NCI-H1436 (cell line): ENCODE measurements at regions not wholly inside any gene's neighbourhood (a gene's known extent, or its start where the extent isn't known, plus 50 kb on each side); places are given as distances from the start of the nearest gene placed in this dataset.

Source experiments
- DNase-seq: peaks from one replicate; lab custom pipeline; 2025; lab: John Stamatoyannopoulos, UW

GRCh38 chr7:155868955-155869783, 56.9 kb upstream of the SHH start:
- DNase-seq = no peak

- no peak for DNase-seq
These were observed 55.6 kb upstream of the SHH start for GRCh38 chr7:155867734-155868400.

GRCh38 chr7:155867280-155867679, 55.0 kb upstream of the SHH start:
- no peak for DNase-seq

DNA sequence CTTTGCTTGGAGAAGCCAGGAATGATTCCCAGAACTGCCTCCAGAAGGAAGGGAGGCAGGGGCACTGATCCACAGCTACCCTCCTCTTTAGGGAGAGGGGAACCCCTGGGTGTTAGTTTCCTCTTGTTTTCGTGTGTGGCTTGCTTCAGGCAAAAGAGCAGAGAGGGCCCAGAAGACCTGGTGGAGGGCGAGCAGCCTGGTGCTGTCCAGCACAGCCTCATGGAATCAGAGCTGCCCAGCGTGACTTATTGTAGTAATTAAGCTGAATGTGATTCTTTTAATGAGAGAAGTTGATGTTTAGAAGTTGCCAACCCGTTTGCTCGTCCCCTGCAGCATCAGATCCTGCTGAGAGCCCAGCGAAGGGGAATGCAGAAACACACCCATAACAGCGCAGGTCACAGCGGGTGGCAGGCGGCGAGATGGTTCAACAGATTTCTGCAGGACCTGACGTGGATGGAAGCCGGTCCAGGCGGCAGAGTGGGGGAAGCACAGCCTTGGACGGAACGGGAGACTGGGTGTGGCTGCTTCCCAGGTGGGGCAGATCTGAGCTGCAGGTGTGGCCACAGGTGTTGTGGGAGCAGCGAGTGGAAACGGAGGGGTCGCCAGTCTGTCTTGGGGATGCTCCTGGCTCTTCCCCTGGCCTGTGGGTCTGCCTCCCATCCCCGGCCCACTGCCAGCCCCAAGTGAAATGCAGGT, 53.7 kb upstream of the SHH start:
- DNase-seq = no peak

DNA sequence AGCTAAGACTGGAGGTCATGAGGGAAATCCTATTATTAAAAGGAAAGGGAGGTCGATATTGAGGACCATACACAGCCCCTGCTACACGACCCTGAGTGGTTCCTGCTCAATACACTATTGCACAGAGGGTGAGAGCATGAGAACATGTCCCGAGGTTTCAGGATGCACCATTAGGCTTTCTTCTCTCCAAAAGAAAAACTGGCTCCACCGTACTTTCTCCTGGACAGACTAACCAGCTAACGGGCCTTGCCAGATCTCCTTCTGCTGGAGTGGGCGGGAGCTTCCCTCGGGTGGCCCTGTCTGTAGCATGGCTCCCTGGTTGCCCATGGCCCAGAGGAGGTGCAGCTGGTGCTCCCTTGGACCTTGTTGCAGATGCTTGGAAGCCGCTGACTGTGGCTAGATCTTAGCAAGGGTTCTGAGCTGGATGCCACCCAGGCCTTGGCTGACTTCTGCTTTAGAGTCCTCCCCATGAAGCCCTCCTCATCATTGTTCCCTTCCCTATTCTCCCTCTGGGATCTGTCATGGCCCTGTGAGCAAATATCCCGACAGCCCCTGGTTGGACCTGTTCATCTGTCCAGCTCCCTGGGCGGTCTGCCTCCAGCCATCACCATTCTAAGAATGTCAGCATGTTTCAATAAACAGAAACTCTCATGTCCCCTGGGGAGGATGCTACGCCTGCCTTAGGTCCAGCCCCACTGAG, 52.9 kb upstream of the SHH start:
- no peak for DNase-seq

- DNase-seq = no peak
These were observed 52.2 kb upstream of the SHH start for GRCh38 chr7:155864271-155864985.

GRCh38 chr7:155863721-155864151, 51.5 kb upstream of the SHH start:
- no peak for DNase-seq

GRCh38 chr7:155862123-155862892, 50.0 kb upstream of the SHH start:
- no peak for DNase-seq
